ENCODE measurements at regions not wholly inside any gene's neighbourhood (a gene's known extent, or its start where the extent isn't known, plus 50 kb on each side); places are given as distances from the start of the nearest gene placed in this dataset.

DNA sequence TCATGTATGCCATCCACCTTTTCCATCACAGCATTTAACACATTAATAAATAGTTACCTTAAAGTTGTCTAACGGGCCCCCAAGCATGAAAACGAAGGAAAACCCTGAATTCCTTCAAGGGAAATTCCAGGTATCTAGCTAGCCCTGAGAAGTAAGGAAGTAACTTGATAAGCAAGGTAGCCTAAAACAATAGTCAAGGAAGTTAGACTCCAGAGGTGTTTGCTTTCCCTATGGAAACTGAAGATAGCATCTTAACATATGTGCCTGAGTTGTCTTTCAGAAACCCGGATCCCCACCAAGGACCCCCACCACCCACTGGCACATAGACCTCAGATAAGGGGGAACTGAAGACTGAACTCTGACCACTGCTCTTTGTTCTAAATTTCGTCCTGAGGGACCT, 127.4 kb downstream of the TBXT start:
- H3K36me3 ChIP-seq (ENCODE audit: insufficient read depth, low read length), result no peaks in the 10 kb centered on the region

DNA sequence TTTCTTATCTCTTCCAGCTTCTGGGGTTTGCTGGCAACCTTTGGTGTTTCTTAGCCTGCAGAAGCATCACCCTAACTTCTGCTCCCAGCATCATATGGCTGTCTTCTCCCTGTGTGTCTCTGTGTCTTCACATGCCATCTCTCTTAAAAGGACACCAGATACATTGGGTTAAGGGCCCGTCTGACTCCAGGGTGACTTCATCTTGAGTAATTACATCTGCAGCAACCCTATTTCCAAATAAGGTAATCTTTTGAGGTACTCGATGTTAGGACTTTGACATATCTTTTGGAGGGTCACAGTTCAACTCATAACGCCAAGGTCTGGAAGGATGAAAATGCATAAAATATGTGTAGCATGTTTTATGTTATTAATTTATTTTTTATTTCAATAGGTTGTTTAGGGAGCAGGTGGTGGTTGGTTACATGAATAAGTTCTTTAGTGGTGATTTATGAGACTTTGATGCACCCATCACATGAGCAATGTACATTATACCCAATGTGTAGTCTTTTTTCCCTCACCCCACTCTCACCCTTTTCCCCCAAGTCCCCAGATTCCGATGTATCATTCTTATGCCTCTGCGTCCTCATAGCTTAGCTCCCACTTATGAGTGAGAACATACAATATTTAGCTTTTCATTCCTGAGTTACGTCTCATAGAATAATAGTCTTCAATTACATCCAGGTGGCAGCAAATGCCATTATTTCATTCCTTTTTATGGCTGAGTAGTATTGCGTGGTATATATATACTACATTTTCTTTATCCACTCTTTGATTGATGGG, 131.1 kb downstream of the TBXT start:
- H3F3A ChIP-seq (ENCODE audit: insufficient read depth, low read length, poor library complexity, severe bottlenecking), result no peaks in the 10 kb centered on the region
- H3K9me3 ChIP-seq (ENCODE audit: low read length), result no peaks in the 10 kb centered on the region
- H3K4me2 ChIP-seq (ENCODE audit: low read length), result no peak overlapping the region
- no peaks in the 10 kb centered on the region for H3K9me2 ChIP-seq (ENCODE audit: insufficient read depth, low read length)
- no peaks in the 10 kb centered on the region for H3K79me2 ChIP-seq (replicated peaks; ENCODE audit: insufficient read depth, low read length)
- no peaks in the 10 kb centered on the region for H4K20me1 ChIP-seq (ENCODE audit: insufficient read depth)
- H3K36me3 ChIP-seq (ENCODE audit: insufficient read depth, low read length), result no peaks in the 10 kb centered on the region
- no peak overlapping the region for H3K27ac ChIP-seq (ENCODE audit: low read length)
- H3K4me3 ChIP-seq (ENCODE audit: low read length), result no peak overlapping the region
- no peak overlapping the region for H2AFZ ChIP-seq (ENCODE audit: low read depth, low read length)
- H3K27me3 ChIP-seq (ENCODE audit: insufficient read depth, low read depth, low read length), result no peaks in the 10 kb centered on the region
- H3K9ac ChIP-seq (ENCODE audit: low read length), result no peak overlapping the region
- TF ChIP-seq EZH2 (IDR thresholded peaks at IDR 0.05; ENCODE audit: borderline replicate concordance, insufficient read depth, low read length, poor library complexity, severe bottlenecking), result no peak
- no peak for TF ChIP-seq TAF1 (IDR thresholded peaks at IDR 0.05; ENCODE audit: low read depth)
- TF ChIP-seq POLR2AphosphoS5 (IDR thresholded peaks at IDR 0.05), result no peak
- TF ChIP-seq SMC3 (conservative IDR thresholded peaks at IDR 0.05; ENCODE audit: poor library complexity), result no peak
- no peak for TF ChIP-seq MXI1 (conservative IDR thresholded peaks at IDR 0.05; ENCODE audit: poor library complexity, severe bottlenecking)
- TF ChIP-seq EP300 (conservative IDR thresholded peaks at IDR 0.05; ENCODE audit: poor library complexity, severe bottlenecking), result no peak
- no peak for TF ChIP-seq REST (IDR thresholded peaks at IDR 0.05; ENCODE audit: borderline replicate concordance)
- TF ChIP-seq RAD21 (conservative IDR thresholded peaks at IDR 0.05), result no peak

More for the DNA sequence above, 127.4 kb downstream of the TBXT start:
- Histone ChIP-seq H3K27me3 (ENCODE audit: insufficient read depth, low read depth, low read length) (no peaks in the 10 kb centered on the region), H3F3A (ENCODE audit: insufficient read depth, low read length, poor library complexity, severe bottlenecking) (no peaks in the 10 kb centered on the region), H3K4me3 (ENCODE audit: low read length) (no peak overlapping the region), H3K27ac (ENCODE audit: low read length) (no peak overlapping the region), H3K9me3 (ENCODE audit: low read length) (no peaks in the 10 kb centered on the region), H3K9me2 (ENCODE audit: insufficient read depth, low read length) (no peaks in the 10 kb centered on the region), H3K79me2 (replicated peaks; ENCODE audit: insufficient read depth, low read length) (no peaks in the 10 kb centered on the region), H2AFZ (ENCODE audit: low read depth, low read length) (no peak overlapping the region), H3K4me2 (ENCODE audit: low read length) (no peak overlapping the region), H3K9ac (ENCODE audit: low read length) (no peak overlapping the region), H4K20me1 (ENCODE audit: insufficient read depth) (no peaks in the 10 kb centered on the region)
- TF ChIP-seq RAD21 (conservative IDR thresholded peaks at IDR 0.05) (no peak), REST (IDR thresholded peaks at IDR 0.05; ENCODE audit: borderline replicate concordance) (no peak), SMC3 (conservative IDR thresholded peaks at IDR 0.05; ENCODE audit: poor library complexity) (no peak), TAF1 (IDR thresholded peaks at IDR 0.05; ENCODE audit: low read depth) (no peak), POLR2AphosphoS5 (IDR thresholded peaks at IDR 0.05) (no peak), MXI1 (conservative IDR thresholded peaks at IDR 0.05; ENCODE audit: poor library complexity, severe bottlenecking) (no peak), EP300 (conservative IDR thresholded peaks at IDR 0.05; ENCODE audit: poor library complexity, severe bottlenecking) (no peak), EZH2 (IDR thresholded peaks at IDR 0.05; ENCODE audit: borderline replicate concordance, insufficient read depth, low read length, poor library complexity, severe bottlenecking) (no peak)
- TF ChIP-seq, protein P1, sequence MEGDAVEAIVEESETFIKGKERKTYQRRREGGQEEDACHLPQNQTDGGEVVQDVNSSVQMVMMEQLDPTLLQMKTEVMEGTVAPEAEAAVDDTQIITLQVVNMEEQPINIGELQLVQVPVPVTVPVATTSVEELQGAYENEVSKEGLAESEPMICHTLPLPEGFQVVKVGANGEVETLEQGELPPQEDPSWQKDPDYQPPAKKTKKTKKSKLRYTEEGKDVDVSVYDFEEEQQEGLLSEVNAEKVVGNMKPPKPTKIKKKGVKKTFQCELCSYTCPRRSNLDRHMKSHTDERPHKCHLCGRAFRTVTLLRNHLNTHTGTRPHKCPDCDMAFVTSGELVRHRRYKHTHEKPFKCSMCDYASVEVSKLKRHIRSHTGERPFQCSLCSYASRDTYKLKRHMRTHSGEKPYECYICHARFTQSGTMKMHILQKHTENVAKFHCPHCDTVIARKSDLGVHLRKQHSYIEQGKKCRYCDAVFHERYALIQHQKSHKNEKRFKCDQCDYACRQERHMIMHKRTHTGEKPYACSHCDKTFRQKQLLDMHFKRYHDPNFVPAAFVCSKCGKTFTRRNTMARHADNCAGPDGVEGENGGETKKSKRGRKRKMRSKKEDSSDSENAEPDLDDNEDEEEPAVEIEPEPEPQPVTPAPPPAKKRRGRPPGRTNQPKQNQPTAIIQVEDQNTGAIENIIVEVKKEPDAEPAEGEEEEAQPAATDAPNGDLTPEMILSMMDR (IDR thresholded peaks at IDR 0.05; ENCODE audit: poor library complexity, severe bottlenecking), result no peak

All from neural cell (in vitro differentiated cells).